T follicular helper cell (primary cell): ENCODE measurements at regions not wholly inside any gene's neighbourhood (a gene's known extent, or its start where the extent isn't known, plus 50 kb on each side); places are given as distances from the start of the nearest gene placed in this dataset.

Experiments used
- DNase-seq: peaks from one replicate; pipeline ENCODE4 v3.0.0-alpha.2; 2020; ENCODE audit warnings: low read depth

GRCh38 chr3:28901018-28901417 is 379.9 kb upstream of the RBMS3 start:
- no peak for DNase-seq

DNA sequence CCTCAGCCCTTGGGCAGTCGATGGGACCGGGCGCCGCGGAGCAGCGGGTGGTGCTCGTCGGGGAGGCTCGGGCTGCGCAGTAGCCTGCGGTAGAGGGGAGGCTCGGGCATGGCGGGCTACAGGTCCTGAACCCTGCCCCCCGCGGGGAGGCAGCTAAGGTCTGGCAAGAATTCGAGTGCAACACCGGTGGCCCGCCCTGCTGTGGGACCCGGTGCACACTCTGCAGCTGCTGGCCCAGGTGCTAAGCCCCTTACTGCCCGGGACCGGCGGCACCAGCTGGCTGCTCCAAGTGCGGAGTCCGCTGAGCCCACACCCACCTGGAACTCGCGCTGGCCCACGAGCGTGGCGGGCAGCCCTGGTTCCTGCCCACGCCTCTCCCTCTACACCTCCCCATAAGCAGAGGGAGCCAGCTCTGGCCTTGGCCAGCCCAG is 377.7 kb upstream of the RBMS3 start:
- DNase-seq = no peak

GRCh38 chr3:28905798-28906197 is 375.1 kb upstream of the RBMS3 start:
- DNase-seq = no peak

DNA sequence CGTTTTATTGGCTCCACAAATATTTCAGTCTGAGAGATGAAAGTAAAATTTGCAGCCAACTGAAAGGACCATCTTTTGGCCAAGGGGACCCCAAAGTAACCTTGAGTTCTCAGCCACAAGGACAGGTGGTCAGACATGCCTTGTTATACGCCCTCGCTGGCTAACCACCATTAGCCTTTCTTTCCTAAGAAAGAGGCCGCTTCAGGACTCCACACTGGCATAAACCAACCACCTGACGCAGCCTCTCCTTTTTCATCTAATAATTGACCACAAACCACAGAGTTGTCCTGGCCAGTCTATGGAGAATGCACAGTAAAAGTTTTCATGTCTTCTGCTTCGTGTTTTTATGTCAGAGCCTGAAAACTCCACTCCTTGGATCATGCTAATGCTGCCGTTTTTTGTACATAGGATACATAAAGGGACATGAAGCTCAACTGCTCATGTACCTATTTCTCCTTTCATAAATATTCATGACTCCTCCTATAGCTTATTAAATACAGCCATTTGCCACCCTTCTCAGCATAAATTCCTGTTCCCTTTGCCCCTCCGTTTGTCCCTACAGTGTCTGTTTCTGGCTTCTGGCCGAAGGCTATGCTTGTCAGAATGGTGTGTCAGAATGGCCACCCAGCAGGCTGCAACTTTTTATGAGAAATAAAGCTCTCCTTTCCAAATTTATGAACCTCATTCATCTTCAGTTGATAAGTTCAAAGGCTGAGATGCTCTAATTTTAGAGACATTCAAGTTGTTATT is 374.1 kb upstream of the RBMS3 start:
- DNase-seq = no peak

DNA sequence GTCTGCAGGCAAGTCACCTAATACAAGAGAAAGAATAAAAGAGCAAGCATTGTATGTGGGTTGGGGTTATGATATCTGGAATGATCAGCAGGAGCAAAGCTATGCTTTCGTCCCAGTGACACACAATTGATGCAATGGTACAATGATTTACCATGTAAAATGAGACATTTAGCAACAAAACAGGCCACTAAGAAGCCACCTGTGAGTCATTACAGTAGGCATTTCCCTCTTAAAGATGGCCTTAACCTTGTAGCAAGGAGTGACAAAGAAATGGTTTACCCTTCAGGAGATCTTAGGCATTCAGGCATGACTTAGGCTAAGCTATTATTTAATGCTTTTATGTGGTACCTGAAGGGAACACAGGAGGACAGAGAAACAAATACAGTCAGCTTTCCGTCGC is 373.3 kb upstream of the RBMS3 start:
- no peak for DNase-seq

- DNase-seq = no peak
Measured at GRCh38 chr3:28912120-28912885, 368.6 kb upstream of the RBMS3 start.

GRCh38 chr3:28915741-28916500 is 364.9 kb upstream of the RBMS3 start:
- DNase-seq = no peak

GRCh38 chr3:28916713-28917499 is 364.0 kb upstream of the RBMS3 start:
- no peak for DNase-seq

- DNase-seq = no peak
Measured at GRCh38 chr3:28917895-28918475, 362.9 kb upstream of the RBMS3 start.

- no peak for DNase-seq
Measured at GRCh38 chr3:28922376-28922775, 358.5 kb upstream of the RBMS3 start.

DNA sequence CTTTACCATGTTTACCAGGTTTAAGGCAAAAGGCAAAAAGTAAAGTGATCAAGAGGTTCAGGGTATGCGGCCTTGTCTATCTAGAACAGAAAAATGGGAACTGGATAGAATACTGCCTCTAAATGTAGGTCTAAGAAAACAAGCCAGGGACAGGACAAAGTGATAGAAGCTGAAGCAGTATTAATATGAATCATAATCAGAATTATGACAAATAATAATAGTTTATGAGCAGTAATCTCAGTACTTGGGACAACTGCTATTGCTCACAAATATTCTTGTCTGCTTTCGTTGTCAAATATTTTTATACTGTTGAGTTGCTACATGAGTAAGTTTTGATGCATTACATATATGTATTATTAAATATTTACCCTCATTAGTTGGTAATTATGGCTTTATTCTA is 356.9 kb upstream of the RBMS3 start:
- no peak for DNase-seq

GRCh38 chr3:28924744-28925360 is 356.0 kb upstream of the RBMS3 start:
- DNase-seq = no peak

- no peak for DNase-seq
Measured at GRCh38 chr3:28933337-28933736, 347.5 kb upstream of the RBMS3 start.

DNA sequence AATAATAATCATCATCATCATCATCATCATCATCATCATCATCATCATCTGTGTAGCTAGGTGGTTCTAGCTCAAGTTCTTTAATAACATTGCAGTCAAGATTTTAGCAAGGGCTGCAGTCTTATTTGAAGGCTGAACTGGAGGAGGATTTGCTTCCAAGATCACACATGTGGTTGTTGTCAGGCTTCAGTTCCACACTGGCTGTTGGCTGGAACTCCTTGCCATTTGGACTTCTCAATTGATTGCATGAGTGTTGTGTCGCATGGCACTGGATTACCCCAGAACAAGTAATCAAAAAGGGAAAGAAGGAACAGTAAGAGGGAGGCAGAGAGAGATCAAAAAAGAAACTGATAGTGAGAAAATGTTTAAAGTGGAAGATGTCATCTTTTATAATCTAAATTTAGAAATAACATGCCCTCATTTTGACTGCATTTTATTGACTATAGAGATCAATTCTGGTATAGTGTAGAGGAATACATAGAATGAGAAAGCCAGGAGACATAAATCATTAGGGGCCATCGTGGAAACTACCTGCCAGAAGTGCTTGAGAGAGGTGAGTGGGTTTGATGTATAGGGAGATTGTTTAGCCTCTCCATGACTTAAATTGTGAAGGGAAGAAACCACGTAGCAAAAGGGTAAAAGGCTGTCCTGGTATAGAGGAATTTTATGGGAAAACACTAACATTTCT is 346.6 kb upstream of the RBMS3 start:
- no peak for DNase-seq

- no peak for DNase-seq
Measured at GRCh38 chr3:28935146-28935545, 345.7 kb upstream of the RBMS3 start.

DNA sequence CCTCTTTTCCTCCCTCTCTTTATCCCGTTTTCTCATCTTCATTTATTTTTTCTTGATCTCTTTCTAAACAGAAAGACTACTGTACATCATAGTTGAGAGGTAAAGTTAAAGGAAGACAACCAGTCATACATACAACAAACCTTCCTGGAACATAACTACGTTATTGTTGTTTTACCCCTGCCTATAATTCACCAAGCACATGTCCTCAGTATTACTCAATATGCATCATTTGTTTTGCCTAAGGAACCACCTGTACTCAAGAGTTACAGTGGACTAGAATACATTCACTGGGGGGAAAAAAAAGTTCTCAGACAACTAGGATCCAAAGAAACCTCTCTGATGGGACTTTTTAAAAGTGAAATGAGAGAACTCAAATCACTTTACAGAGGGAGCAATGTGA is 344.7 kb upstream of the RBMS3 start:
- no peak for DNase-seq

DNA sequence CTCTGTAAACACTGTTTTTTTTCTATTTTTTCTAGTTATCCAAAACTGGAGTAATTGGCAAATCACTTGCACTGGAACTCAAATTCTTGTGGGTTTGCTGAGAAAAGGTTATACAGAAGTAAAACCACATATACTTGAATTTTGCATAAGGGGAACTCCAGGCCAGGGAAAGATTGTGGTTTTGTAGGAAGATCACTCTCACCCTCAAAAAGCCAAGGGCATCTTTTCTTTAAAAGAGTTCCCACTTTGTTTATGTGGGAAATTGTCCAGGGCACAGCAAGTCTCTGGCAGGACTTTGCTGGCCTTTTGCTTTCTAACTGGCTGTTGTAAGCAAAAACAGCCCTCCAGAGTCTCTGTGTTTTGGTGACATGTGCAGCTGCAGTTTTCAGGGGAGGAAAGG is 340.3 kb upstream of the RBMS3 start:
- no peak for DNase-seq

DNA sequence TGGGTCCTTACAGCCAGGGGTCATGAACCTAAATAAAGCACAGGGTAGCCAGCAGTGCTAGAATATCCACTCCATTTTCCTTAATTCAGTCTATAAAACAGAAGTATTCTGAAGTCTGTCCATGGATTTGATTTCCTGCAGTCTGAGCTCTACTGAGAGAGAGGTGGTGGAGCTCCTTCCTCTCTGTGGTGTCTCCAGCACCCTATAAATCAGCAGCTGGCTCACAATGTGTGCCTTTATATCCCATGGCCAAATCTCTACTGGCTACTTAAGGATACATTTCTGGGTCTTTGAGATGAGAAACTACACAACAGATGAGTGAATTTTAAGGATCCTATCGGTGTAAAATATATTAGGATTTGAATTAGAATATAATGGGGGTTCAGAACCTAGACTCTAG is 339.9 kb upstream of the RBMS3 start:
- no peak for DNase-seq

DNA sequence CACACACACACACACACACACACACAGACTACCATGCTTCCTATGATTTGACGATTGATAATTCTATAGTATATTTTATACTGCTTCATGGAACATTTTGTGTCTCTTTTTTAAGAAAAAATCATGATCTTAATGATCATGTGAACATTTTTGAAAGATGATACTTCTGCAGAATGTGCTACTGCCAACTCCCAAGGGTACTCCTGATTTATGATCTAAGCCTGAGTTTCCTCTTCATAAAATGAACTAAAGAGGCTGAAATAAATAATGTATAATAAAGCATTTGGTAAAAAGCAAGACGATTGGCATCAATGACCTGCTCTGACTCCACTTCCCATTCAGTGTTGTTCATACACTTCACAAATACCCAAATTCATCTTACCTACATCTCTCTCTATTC is 333.8 kb upstream of the RBMS3 start:
- DNase-seq = no peak

DNA sequence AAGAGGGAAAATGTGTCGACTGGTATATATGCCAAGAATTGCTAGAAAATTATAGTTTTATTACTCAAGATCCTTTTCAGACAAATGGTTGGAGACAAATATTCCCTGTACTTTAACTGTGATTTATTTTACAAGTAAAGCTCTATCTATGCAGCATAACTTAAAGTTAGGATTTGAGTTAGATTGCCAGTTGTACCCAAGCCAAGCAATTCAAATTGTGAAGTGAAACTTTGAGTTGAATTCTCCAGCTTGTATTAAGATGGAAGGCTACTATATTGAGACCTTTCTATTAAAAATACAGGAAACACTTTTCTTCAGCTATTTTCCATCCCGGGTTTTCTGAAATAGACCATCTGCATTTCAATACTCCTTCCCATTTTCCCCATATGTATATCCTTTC is 333.1 kb upstream of the RBMS3 start:
- no peak for DNase-seq

DNA sequence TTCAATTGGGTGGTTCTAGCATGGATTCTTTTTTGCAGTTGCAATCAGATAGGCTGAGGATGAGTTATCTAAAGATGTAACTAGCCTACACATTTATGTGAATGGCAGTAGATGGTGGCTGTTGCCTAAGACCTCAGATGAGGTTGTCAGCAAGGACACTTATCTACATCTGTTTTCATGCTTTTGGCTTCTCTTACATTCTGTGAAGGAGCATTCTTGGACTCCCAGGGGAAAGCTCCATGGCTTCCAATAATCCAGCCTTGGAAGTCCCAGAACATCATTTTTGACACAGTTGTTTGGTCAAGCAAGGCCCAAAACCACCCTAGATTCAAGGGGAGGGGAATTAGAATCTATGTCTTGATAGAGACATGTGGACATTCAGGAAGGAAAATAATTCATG is 332.2 kb upstream of the RBMS3 start:
- DNase-seq = no peak
